ENCODE measurements at regions not wholly inside any gene's neighbourhood (a gene's known extent, or its start where the extent isn't known, plus 50 kb on each side); places are given as distances from the start of the nearest gene placed in this dataset.

DNA sequence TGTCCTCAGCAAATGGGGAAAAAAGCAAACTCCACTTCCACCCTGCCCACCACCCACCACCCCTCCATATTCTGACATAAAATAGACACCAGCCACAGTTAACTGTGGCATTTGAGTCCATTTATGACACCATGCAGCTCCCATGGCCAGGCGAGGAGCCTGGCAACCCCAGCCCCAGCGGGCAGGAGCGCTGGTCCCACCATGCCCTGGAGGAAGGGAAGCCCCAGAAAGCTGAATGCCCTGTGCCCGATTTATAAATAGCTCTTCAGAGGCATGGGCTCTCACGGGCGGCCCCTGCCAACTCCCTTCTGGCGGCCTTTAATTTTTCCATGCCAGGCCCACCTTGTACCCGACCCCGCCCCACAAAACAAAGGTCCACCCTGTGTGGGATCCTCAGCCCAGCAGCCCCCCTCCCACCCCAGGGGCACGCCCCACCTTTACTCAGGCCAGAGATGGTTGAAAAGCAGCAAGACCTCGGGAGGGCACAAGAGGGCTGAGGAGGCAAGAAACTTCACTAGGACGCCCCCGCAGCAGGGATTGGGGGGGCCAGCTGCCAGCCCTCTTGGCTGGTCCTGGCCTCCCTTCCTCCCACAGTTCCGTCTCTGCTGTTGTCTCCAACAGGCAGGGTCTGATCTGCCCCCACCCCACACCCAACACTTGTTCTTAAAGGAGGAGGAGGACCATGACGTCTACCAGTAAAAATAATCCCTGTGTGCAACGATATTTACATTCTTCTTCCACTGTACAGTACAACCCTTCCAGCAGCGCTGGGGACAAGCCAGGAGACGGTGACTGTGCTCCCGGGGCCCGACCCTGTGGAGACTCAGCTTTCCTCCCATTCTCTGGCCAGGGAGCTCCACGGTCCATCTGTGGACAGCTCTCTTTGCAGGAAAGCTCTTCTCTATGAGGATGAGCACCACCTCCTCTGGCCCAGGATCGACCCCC is 115.6 kb upstream of the CDYL start:
- TF ChIP-seq KDM5B (IDR thresholded peaks at IDR 0.05; ENCODE audit: insufficient replicate concordance, low read depth, low read length) = no peak
- TF ChIP-seq ZNF134 (CRISPR knock-in tag; conservative IDR thresholded peaks at IDR 0.05) = no peak
- no peak for TF ChIP-seq EZH2 (IDR thresholded peaks at IDR 0.05; ENCODE audit: borderline replicate concordance, low read depth, low read length)
- TF ChIP-seq RAD21 (CRISPR knock-in tag; conservative IDR thresholded peaks at IDR 0.05 in 1 of 2, IDR thresholded peaks at IDR 0.05 in 1 of 2) = no peak
- TF ChIP-seq ZBTB17 (CRISPR knock-in tag; IDR thresholded peaks at IDR 0.05) = no peak
- no peak for TF ChIP-seq ZC3H11A (IDR thresholded peaks at IDR 0.05; ENCODE audit: low read depth, low read length)
- TF ChIP-seq, protein P1, sequence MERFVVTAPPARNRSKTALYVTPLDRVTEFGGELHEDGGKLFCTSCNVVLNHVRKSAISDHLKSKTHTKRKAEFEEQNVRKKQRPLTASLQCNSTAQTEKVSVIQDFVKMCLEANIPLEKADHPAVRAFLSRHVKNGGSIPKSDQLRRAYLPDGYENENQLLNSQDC (CRISPR knock-in tag; IDR thresholded peaks at IDR 0.05) = no peak
- TF ChIP-seq, protein P2, sequence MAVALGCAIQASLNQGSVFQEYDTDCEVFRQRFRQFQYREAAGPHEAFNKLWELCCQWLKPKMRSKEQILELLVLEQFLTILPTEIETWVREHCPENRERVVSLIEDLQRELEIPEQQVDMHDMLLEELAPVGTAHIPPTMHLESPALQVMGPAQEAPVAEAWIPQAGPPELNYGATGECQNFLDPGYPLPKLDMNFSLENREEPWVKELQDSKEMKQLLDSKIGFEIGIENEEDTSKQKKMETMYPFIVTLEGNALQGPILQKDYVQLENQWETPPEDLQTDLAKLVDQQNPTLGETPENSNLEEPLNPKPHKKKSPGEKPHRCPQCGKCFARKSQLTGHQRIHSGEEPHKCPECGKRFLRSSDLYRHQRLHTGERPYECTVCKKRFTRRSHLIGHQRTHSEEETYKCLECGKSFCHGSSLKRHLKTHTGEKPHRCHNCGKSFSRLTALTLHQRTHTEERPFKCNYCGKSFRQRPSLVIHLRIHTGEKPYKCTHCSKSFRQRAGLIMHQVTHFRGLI (CRISPR knock-in tag; IDR thresholded peaks at IDR 0.05) = no peak
- no peak for TF ChIP-seq KLF10 (CRISPR knock-in tag; IDR thresholded peaks at IDR 0.05)
- no peak for TF ChIP-seq NFE2L1 (tag; IDR thresholded peaks at IDR 0.05; ENCODE audit: borderline replicate concordance, low read depth)

All from K562 (cell line).